22Rv1 (cell line): ENCODE measurements at regions not wholly inside any gene's neighbourhood (a gene's known extent, or its start where the extent isn't known, plus 50 kb on each side); places are given as distances from the start of the nearest gene placed in this dataset.

ENCODE experiments used
- H3K27ac ChIP-seq: fragments of 450-650 bp; 2 replicates; pipeline ENCODE4 v1.5.1; 2017
- ZFX ChIP-seq: fragments of 450-650 bp; IDR thresholded peaks from 2 replicates; pipeline ENCODE4 v1.6.1; 2017; ENCODE audit warnings: antibody characterized with exemption, borderline replicate concordance
- TF ChIP-seq, protein P1 (sequence below): fragments of 450-650 bp; IDR thresholded peaks from 2 replicates; pipeline ENCODE4 v1.5.1; 2017; ENCODE audit warnings: mild to moderate bottlenecking

DNA sequence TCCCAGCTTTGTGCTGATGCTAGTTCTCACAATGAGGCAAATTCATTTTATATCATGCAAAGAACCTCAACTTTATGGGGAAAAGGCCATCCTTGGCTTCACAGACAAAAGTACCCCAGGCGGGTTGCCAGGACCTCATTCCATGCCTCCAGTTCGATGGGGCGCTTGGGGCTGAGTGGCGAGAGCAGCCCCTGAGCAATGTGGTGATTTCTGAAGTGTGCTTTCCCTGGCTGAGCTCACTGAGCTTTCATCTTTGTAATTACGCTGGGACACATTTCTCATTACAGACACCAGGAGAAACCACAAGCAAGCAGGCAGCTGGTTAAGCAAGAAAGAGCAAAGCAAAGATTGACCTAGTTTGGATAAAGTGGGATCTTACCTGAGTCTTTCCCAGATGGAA is 301.5 kb upstream of the CDH4 start:
- H3K27ac ChIP-seq, result no peak overlapping the region
- no peak for TF ChIP-seq ZFX

DNA sequence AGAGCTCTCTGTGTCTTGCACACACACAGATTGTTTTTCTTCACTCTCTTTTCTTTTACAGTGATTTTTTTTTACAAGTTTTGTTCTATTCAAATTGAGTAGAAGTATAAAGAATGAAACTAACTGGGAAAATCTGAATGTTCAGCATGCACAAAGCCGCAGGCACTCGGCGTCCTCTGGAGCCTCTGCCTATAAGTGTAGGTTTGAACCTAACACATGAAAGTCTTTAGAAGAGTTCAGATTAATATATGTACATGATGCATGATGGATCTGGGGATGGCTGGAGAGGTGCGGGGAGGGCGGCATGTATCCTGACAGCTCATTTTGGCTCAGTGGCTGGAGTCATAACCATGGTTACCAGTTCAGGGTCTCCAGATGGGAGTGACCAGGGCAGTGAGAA is 301.1 kb upstream of the CDH4 start:
- H3K27ac ChIP-seq, result no peak overlapping the region
- no peak for TF ChIP-seq ZFX
- TF ChIP-seq, protein P1, sequence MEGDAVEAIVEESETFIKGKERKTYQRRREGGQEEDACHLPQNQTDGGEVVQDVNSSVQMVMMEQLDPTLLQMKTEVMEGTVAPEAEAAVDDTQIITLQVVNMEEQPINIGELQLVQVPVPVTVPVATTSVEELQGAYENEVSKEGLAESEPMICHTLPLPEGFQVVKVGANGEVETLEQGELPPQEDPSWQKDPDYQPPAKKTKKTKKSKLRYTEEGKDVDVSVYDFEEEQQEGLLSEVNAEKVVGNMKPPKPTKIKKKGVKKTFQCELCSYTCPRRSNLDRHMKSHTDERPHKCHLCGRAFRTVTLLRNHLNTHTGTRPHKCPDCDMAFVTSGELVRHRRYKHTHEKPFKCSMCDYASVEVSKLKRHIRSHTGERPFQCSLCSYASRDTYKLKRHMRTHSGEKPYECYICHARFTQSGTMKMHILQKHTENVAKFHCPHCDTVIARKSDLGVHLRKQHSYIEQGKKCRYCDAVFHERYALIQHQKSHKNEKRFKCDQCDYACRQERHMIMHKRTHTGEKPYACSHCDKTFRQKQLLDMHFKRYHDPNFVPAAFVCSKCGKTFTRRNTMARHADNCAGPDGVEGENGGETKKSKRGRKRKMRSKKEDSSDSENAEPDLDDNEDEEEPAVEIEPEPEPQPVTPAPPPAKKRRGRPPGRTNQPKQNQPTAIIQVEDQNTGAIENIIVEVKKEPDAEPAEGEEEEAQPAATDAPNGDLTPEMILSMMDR, result no peak

DNA sequence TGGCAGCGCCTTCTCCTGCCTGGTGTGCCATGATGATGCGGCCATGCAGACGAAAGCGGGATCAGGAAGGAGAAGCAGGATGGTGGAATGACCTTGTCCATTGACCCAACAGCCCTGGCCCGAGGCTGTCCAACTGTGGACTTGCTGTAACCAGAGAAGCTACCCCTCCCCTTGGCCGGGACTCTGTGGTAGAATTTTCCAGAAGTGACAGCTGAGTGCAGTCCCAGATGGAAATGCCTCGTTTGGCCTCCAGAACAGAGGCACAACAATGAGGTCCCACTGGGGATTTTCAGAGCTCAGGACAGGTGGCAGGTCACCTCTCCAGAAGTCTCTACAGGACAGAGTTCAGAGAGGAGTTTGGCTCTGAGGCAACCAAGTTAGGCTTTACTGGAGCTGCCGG is 299.2 kb upstream of the CDH4 start:
- H3K27ac ChIP-seq, result no peak overlapping the region
- TF ChIP-seq, protein P1, result no peak
- no peak for TF ChIP-seq ZFX

DNA sequence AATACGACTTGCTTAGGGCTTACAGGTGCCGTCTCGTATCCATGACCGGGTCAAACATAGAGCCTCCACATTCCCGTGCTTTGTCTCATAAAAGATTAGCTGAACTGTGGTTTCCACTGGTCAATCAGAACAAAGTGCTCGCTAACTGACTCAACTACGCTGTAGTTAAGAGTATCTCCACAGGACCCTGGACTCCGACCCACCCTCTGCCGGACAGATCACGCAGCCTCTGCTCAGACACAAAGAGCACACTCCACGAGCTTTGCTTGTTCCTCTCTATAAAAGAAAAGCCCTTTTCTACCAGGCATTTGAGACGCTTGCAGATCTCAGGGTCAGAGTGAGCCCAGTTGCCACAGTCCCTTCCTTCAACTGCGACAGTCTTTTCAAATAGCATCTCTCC is 298.7 kb upstream of the CDH4 start:
- TF ChIP-seq, protein P1, result no peak
- no peak for TF ChIP-seq ZFX
- no peak overlapping the region for H3K27ac ChIP-seq

- H3K27ac ChIP-seq, result no peak overlapping the region
- TF ChIP-seq, protein P1, result no peak
- TF ChIP-seq ZFX, result no peak
These were observed 296.4 kb upstream of the CDH4 start for GRCh38 chr20:60955706-60956105.

DNA sequence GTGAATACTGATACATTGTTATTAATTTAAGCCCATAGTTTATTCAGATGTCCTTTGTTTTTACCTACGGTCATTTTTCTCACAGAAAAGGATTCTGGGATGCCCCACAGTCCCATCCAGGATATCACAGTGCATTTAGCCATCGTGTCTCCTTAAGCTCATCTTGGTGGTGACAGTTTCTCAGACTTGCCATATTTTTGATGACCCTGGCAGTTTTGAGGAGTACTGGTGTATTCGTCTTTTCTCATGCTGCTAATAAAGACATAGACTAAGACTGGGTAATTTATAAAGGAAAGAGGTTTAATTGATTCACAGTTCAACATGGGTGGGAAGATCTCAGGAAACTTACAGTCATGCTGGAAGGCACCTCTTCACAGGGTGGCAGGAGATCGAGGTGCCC is 295.9 kb upstream of the CDH4 start:
- TF ChIP-seq ZFX, result no peak
- TF ChIP-seq, protein P1, result no peak
- no peak overlapping the region for H3K27ac ChIP-seq

- no peak for TF ChIP-seq ZFX
- TF ChIP-seq, protein P1, result no peak
- no peak overlapping the region for H3K27ac ChIP-seq
These were observed 294.4 kb upstream of the CDH4 start for GRCh38 chr20:60957621-60958020.

DNA sequence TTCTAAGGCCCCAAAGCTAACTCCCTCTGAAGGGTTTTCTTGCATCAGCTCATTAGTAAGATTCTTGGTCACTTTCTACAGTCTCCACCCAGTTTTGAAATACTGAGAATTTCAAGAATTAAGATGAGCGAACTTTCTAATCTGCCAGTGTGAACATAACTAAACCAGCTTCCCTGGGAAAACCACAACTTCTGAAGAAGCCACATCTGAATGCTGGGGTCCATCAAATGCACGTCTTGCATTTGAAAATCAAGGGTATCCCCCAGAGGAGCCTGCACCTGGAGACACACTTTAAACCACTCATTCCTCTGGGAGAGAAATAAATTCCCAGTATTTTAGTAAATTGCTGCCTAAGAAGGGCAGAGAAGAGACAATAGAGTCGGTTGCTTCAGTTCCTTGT is 292.1 kb upstream of the CDH4 start:
- H3K27ac ChIP-seq, result no peak overlapping the region
- TF ChIP-seq, protein P1, result no peak
- no peak for TF ChIP-seq ZFX
